HCT116 (cell line): ENCODE measurements at regions not wholly inside any gene's neighbourhood (a gene's known extent, or its start where the extent isn't known, plus 50 kb on each side); places are given as distances from the start of the nearest gene placed in this dataset.

Source experiments
- ATAC-seq: fragments of 200-7000 bp; cut with Tn5 transposase; 2 replicates; pipeline ENCODE4 v1.9.1; 2020; ENCODE audit warnings: mild to moderate bottlenecking, moderate library complexity
- BruUV-seq: library from RNA; stranded (reverse); fragments of 400-500 nt; replicated peaks from 2 replicates; lab custom pipeline; 2021; lab: Mats Ljungman, UMichigan
- CTCF ChIA-PET: fragments of 300-600 bp; sonication (Branson Sonifier 250); formaldehyde crosslinking; loops from one replicate; lab custom pipeline; 2021; ENCODE audit warnings: antibody characterized with exemption; lab: Charles Lee
- POLR2A ChIA-PET: fragments of 300-600, 350-600 bp; sonication (Branson Sonifier 250); formaldehyde crosslinking; loops from one replicate; lab custom pipeline; 2021; ENCODE audit warnings: antibody characterized with exemption; lab: Charles Lee
- RAD21 ChIA-PET, 2 experiments: fragments of 300-600 bp; sonication (Branson Sonifier 250); formaldehyde crosslinking; loops; one replicate each; lab custom pipeline; 2023; ENCODE audit warnings: low total read pairs in 2 of 2; ENCODE audit not compliant: uncharacterized antibody in 2 of 2, unreplicated experiment in 2 of 2, low non-redundant PET in 1 of 2; lab: Charles Lee
- DNase-seq: peaks from one replicate; pipeline ENCODE4 v3.0.0-alpha.2; 2010; ENCODE audit warnings: low read depth, low spot score
- H2AFZ ChIP-seq: fragments of 200-600 bp; shearing (Covaris generic), sonication (generic); 2 replicates; pipeline ENCODE4 v1.6.1; 2017; ENCODE audit warnings: low read depth, mixed run types, mixed read lengths, antibody characterized with exemption, low read length; ENCODE audit not compliant: poor library complexity, severe bottlenecking
- H3K27ac ChIP-seq: 2 replicates; pipeline ENCODE4 v1.5.1; 2012; ENCODE audit warnings: low read depth, low read length
- H3K27me3 ChIP-seq: fragments of 200-600 bp; sonication (generic); 2 replicates; pipeline ENCODE4 v1.6.1; 2016; ENCODE audit warnings: mixed run types, low read length, mixed read lengths; ENCODE audit not compliant: insufficient read depth
- H3K36me3 ChIP-seq, 2 experiments: fragments of 200-500 bp in 1 of 2; fragments of 200-600 bp in 1 of 2; sonication (Bioruptor generic) in 1 of 2; sonication (generic) in 1 of 2; 2 replicates each; pipeline versions ENCODE4 v1.5.1 to v1.6.1; 2014 to 2016; ENCODE audit warnings: low read length in 2 of 2, inconsistent platforms in 1 of 2, mixed read lengths in 1 of 2, mixed run types in 1 of 2; ENCODE audit not compliant: insufficient read depth in 2 of 2, control insufficient read depth in 1 of 2
- H3K4me1 ChIP-seq, 2 experiments: fragments of 200-600 bp in 1 of 2; sonication (generic) in 1 of 2; 2 replicates each; pipeline versions ENCODE4 v1.5.1 to v1.6.1; 2012 to 2017; ENCODE audit warnings: low read length in 2 of 2, inconsistent platforms in 1 of 2, mild to moderate bottlenecking in 1 of 2, mixed read lengths in 1 of 2, mixed run types in 1 of 2, moderate library complexity in 1 of 2; ENCODE audit not compliant: insufficient read depth in 2 of 2, control insufficient read depth in 1 of 2
- H3K4me2 ChIP-seq: fragments of 200-600 bp; sonication (generic); 2 replicates; pipeline ENCODE4 v1.6.1; 2017; ENCODE audit warnings: mixed run types, low read length, mixed read lengths
- H3K4me3 ChIP-seq, 2 experiments: fragments of 200-600 bp in 1 of 2; sonication (generic) in 1 of 2; replicated peaks in 1 of 2; 2 replicates each; pipeline ENCODE4 v1.5.1; 2011 to 2016; ENCODE audit warnings: low read length in 2 of 2, control low read depth in 1 of 2, low read depth in 1 of 2, mild to moderate bottlenecking in 1 of 2, mixed read lengths in 1 of 2, mixed run types in 1 of 2
- H3K79me2 ChIP-seq: fragments of 200-600 bp; sonication (generic); 2 replicates; pipeline ENCODE4 v1.6.1; 2017; ENCODE audit warnings: mild to moderate bottlenecking, mixed run types, low read length, moderate library complexity, mixed read lengths; ENCODE audit not compliant: insufficient read depth
- H3K9ac ChIP-seq: fragments of 200-600 bp; sonication (generic); 2 replicates; pipeline ENCODE4 v1.6.1; 2016; ENCODE audit warnings: low read length, mixed read lengths
- H3K9me2 ChIP-seq: fragments of 200-600 bp; sonication (generic), shearing (Covaris generic); 2 replicates; pipeline ENCODE4 v1.6.1; 2017; ENCODE audit warnings: mixed run types, mild to moderate bottlenecking, moderate library complexity; ENCODE audit not compliant: insufficient read depth
- H3K9me3 ChIP-seq, 2 experiments: fragments of 200-500 bp in 1 of 2; fragments of 200-600 bp in 1 of 2; sonication (Bioruptor generic) in 1 of 2; sonication (generic) in 1 of 2; 2 replicates each; pipeline ENCODE4 v1.6.1; 2014 to 2017; ENCODE audit warnings: low read length in 2 of 2, mixed read lengths in 2 of 2, inconsistent platforms in 1 of 2, low read depth in 1 of 2, mild to moderate bottlenecking in 1 of 2, mixed run types in 1 of 2, moderate library complexity in 1 of 2; ENCODE audit not compliant: control insufficient read depth in 1 of 2, insufficient read depth in 1 of 2
- H4K20me1 ChIP-seq: fragments of 200-600 bp; sonication (generic), shearing (Covaris generic); 2 replicates; pipeline ENCODE4 v1.6.1; 2017; ENCODE audit warnings: mixed run types, mild to moderate bottlenecking, moderate library complexity; ENCODE audit not compliant: insufficient read depth
- CBX3 ChIP-seq: IDR thresholded peaks from 2 replicates; pipeline ENCODE4 v1.6.1; 2012; ENCODE audit warnings: low read depth
- CTCF ChIP-seq, 3 experiments: fragments of 200-600 bp in 1 of 3; sonication (generic) in 1 of 3; IDR thresholded peaks in 2 of 3; conservative IDR thresholded peaks in 1 of 3; 2 replicates each; pipeline ENCODE4 v1.5.1; 2012 to 2017; ENCODE audit warnings: low read depth in 2 of 3, low read length in 2 of 3, antibody characterized with exemption in 1 of 3, borderline replicate concordance in 1 of 3, control low read depth in 1 of 3, mild to moderate bottlenecking in 1 of 3, mixed read lengths in 1 of 3, mixed run types in 1 of 3, moderate library complexity in 1 of 3; ENCODE audit not compliant: insufficient read depth in 1 of 3
- EGR1 ChIP-seq: IDR thresholded peaks from 2 replicates; pipeline ENCODE4 v1.6.1; 2012; ENCODE audit warnings: low read depth
- EZH2 ChIP-seq: fragments of 200-600 bp; sonication (generic); IDR thresholded peaks from 2 replicates; pipeline ENCODE4 v1.6.1; 2017; ENCODE audit warnings: antibody characterized with exemption, mixed run types
- EZH2phosphoT487 ChIP-seq: fragments of 200-600 bp; IDR thresholded peaks from 2 replicates; pipeline ENCODE4 v1.6.1; 2018; ENCODE audit warnings: antibody characterized with exemption, borderline replicate concordance
- FOSL1 ChIP-seq: IDR thresholded peaks from 2 replicates; pipeline ENCODE4 v1.6.1; 2012; ENCODE audit warnings: low read depth
- JUND ChIP-seq: IDR thresholded peaks from 2 replicates; pipeline ENCODE4 v1.6.1; 2012
- MAX ChIP-seq: IDR thresholded peaks from 2 replicates; pipeline ENCODE4 v1.6.1; 2012
- POLR2A ChIP-seq: IDR thresholded peaks from 2 replicates; pipeline ENCODE4 v1.7.0; 2011; ENCODE audit warnings: borderline replicate concordance; ENCODE audit not compliant: insufficient read depth, insufficient read length; ENCODE audit errors: extremely low read depth
- RAD21 ChIP-seq: IDR thresholded peaks from 2 replicates; pipeline ENCODE4 v1.6.1; 2012; ENCODE audit warnings: low read depth, mild to moderate bottlenecking
- REST ChIP-seq: IDR thresholded peaks from 2 replicates; pipeline ENCODE4 v1.6.1; 2012; ENCODE audit warnings: low read depth
- SP1 ChIP-seq: IDR thresholded peaks from 2 replicates; pipeline ENCODE4 v1.6.1; 2012; ENCODE audit warnings: low read depth
- TCF7L2 ChIP-seq: IDR thresholded peaks from 2 replicates; pipeline ENCODE4 v1.7.0; 2011; ENCODE audit warnings: borderline replicate concordance, inconsistent platforms; ENCODE audit not compliant: insufficient read depth, insufficient read length; ENCODE audit errors: extremely low read depth
- YY1 ChIP-seq: IDR thresholded peaks from 2 replicates; pipeline ENCODE4 v1.6.1; 2011; ENCODE audit warnings: low read length, low read depth, moderate library complexity, mild to moderate bottlenecking; ENCODE audit not compliant: insufficient replicate concordance; ENCODE audit errors: extremely low read depth
- ZBTB33 ChIP-seq: IDR thresholded peaks from 2 replicates; pipeline ENCODE4 v1.6.1; 2011; ENCODE audit warnings: mild to moderate bottlenecking, low read length, moderate library complexity; ENCODE audit not compliant: insufficient replicate concordance; ENCODE audit errors: extremely low read depth
- ZFX ChIP-seq: fragments of 450-650 bp; IDR thresholded peaks from 2 replicates; pipeline ENCODE4 v1.6.1; 2017
- ZNF274 ChIP-seq: fragments of 200-500 bp; sonication (Bioruptor generic); IDR thresholded peaks from 2 replicates; pipeline ENCODE4 v1.6.1; 2014; ENCODE audit warnings: mild to moderate bottlenecking, low read depth, low read length, inconsistent platforms
- intact Hi-C: fragments of 100-400 bp; cut with micrococcal nuclease; formaldehyde crosslinking; loops from 2 replicates; pipeline ENCODE4 v1.10.0; 2022

- Histone ChIP-seq H3K4me3 (no peak overlapping the region), H3K27me3 (peaks cover 34% of the 10 kb centered on the region), H3K36me3 (no peaks in the 10 kb centered on the region), H3K4me1 (no peaks in the 10 kb centered on the region), H2AFZ (no peak overlapping the region), H3K79me2 (no peaks in the 10 kb centered on the region), H3K4me2 (no peak overlapping the region), H3K27ac (no peak overlapping the region), H3K9ac (no peak overlapping the region), H4K20me1 (no peaks in the 10 kb centered on the region), H3K9me2 (no peaks in the 10 kb centered on the region), H3K9me3 (no peaks in the 10 kb centered on the region)
- TF ChIP-seq YY1 (no peak), MAX (no peak), SP1 (no peak), EGR1 (no peak), EZH2phosphoT487 (no peak), REST (no peak), ZFX (no peak), CBX3 (no peak), EZH2 (no peak), ZNF274 (no peak), POLR2A (no peak), JUND (no peak), TCF7L2 (no peak), RAD21 (no peak), FOSL1 (no peak), ZBTB33 (no peak), CTCF (IDR thresholded peaks at IDR 0.05 in 2 of 3, conservative IDR thresholded peaks at IDR 0.05 in 1 of 3; ENCODE audit: borderline replicate concordance in 1 of 3, insufficient read depth in 1 of 3, low read depth in 2 of 3, low read length in 2 of 3) (no peak)
- intact Hi-C loops, result no loop called here
- no peak for ATAC-seq
- DNase-seq, result no peak
- RAD21 ChIA-PET, result no interaction called here
- BruUV-seq, result no TSS peak
- CTCF ChIA-PET, result no interaction called here
- POLR2A ChIA-PET, result no interaction called here
These were observed 117.1 kb upstream of the WWC1 start for GRCh38 chr5:168174376-168174775.
